ENCODE measurements at regions not wholly inside any gene's neighbourhood (a gene's known extent, or its start where the extent isn't known, plus 50 kb on each side); places are given as distances from the start of the nearest gene placed in this dataset.

DNA sequence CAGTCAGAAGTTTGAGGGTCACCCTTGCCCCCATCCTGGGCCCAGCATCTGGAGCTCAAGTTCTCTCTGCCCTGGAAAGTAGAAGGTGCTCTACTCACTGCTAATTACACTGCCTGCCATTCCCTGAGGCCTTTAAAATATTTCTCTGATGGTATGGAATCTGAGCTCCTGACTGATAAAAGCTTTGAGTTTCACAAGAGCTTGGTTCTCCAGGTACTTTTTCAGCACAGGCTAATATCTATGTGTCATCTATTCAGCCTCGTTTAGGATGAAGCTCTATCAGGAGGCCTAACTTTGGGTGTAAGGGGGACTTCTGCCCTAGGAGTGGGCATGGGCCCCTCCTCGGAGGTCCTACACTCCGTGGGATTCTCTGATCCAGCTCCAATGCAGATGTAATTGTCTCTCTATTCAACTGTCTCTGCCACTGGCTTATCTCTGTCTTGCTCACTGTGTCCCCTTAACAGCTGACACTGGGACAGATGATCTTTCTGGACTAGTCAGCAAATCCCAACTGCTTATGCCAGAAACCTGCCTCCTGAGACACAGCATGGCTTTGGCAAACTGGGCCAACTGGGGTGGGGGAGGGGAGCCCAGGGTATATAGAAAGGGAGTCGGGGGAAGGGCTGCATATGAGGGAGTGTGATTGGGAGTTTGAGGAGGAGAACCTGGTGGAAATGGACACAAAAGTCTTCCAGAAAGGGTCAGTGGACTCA lies 104.2 kb upstream of the GADD45A start:
- no peak for TF ChIP-seq POLR2A (IDR thresholded peaks at IDR 0.05; ENCODE audit: low read depth, low read length)
- TF ChIP-seq POLR2AphosphoS5 (IDR thresholded peaks at IDR 0.05; ENCODE audit: low read depth, low read length) = no peak
- TF ChIP-seq TAF1 (IDR thresholded peaks at IDR 0.05; ENCODE audit: borderline replicate concordance, low read depth, low read length) = no peak

All from GM12892 (cell line).